Transverse colon (tissue), 4 donors: ENCODE measurements at regions not wholly inside any gene's neighbourhood (a gene's known extent, or its start where the extent isn't known, plus 50 kb on each side); places are given as distances from the start of the nearest gene placed in this dataset.

Experiments
- DNase-seq: peaks from one replicate; pipeline ENCODE4 v3.0.0-alpha.2; 2019
- H3K27ac ChIP-seq, 4 donors: fragments of 200-600 bp; sonication (generic); 2 replicates each; pipeline ENCODE4 v1.5.1; 2016 to 2018; ENCODE audit warnings: inconsistent platforms in 4 of 4
- H3K27me3 ChIP-seq: fragments of 200-600 bp; sonication (generic); 2 replicates; pipeline ENCODE4 v1.5.1; 2017; ENCODE audit warnings: inconsistent platforms
- H3K36me3 ChIP-seq, 4 donors: fragments of 200-600 bp; sonication (generic); 2 replicates each; pipeline ENCODE4 v1.5.1; 2017 to 2019; ENCODE audit warnings: inconsistent platforms in 4 of 4
- H3K4me1 ChIP-seq, 4 donors: fragments of 200-600 bp; sonication (generic); 2 replicates each; pipeline ENCODE4 v1.5.1; 2017 to 2020; ENCODE audit warnings: inconsistent platforms in 4 of 4
- H3K4me3 ChIP-seq, 4 donors: fragments of 200-600 bp; sonication (generic); 1 replicate in 1 of 4; 2 replicates in 3 of 4; pipeline versions ENCODE4 v1.5.1 to v1.6.1; 2017 to 2019; ENCODE audit warnings: inconsistent platforms in 4 of 4
- H3K9me3 ChIP-seq, 2 donors: fragments of 200-600 bp; sonication (generic); 2 replicates each; pipeline ENCODE4 v1.5.1; 2017 to 2019; ENCODE audit warnings: inconsistent platforms in 2 of 2
- EP300 ChIP-seq: sonication (generic); formaldehyde crosslinking; IDR thresholded peaks from one replicate; pipeline ENCODE4 v1.6.1; 2017; ENCODE audit warnings: antibody characterized with exemption, low read depth
- POLR2A ChIP-seq: fragments of 450-650 bp; IDR thresholded peaks from one replicate; pipeline ENCODE4 v1.6.1; 2016; ENCODE audit warnings: antibody characterized with exemption, mild to moderate bottlenecking, moderate library complexity
- POLR2AphosphoS5 ChIP-seq, 3 donors: sonication (generic); formaldehyde crosslinking; IDR thresholded peaks; one replicate each; pipeline ENCODE4 v1.6.1; 2016; ENCODE audit warnings: antibody characterized with exemption in 3 of 3
- WGBS, 2 donors: methylation state at CpG; one replicate each; pipeline ENCODE4 v1.1.5; 2018; ENCODE audit warnings: low coverage in 1 of 2; 5-methylcytosine and 5-hydroxymethylcytosine counted together
- in situ Hi-C, 4 donors: fragments of 200-750 bp; cut with MboI; loops; one replicate each; pipeline versions ENCODE4 v1.15.0 to v1.15.1; 2017; ENCODE audit warnings: low sequenced_read_pairs in 3 of 4, low pct_ligation_motif_present in 1 of 4, low pct_unique_long_range_greater_than_20kb in 1 of 4
- intact Hi-C: fragments of 100-400 bp; cut with DNase I; formaldehyde crosslinking; loops from one replicate; pipeline ENCODE4 v1.15.1; 2023; ENCODE audit warnings: low total_unique reads
- TF ChIP-seq, protein P1 (sequence below), 5 experiments: fragments of 200-600 bp in 3 of 5; fragments of 450-650 bp in 2 of 5; sonication (generic) in 3 of 5; IDR thresholded peaks; 1 replicate in 2 of 5; 2 replicates in 3 of 5; pipeline ENCODE4 v1.5.1; 2016 to 2017; ENCODE audit warnings: antibody characterized with exemption in 5 of 5, inconsistent platforms in 3 of 5, mild to moderate bottlenecking in 2 of 5, moderate library complexity in 1 of 5

DNA sequence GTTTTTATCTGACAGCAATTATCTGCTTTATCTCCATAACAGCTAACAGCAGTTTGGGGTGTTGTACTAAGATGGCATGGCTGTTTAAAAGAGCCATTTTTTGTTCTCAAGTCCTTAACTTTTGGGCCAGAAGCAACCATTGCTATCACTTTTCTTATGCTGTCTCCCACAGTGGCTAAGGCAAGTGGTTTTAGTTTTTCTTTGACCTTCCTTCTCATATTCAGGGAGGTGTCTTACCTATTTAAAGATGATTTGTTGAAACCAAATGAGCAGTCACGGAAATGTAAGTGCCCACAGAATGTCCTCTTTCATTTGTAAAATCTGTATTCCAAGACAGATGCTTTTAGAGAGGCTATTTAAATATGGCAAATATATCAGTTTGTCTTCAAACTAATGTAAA, 96.8 kb upstream of the USP15 start:
- 63 to 73% methylated on average over 1 of the region's 1 CpG for WGBS, 2 donors
- Histone ChIP-seq H3K36me3 (no peaks in the 10 kb centered on the region), H3K27ac (no peak overlapping the region), H3K9me3 (no peaks in the 10 kb centered on the region), H3K27me3 (no peaks in the 10 kb centered on the region), H3K4me1 (no peaks in the 10 kb centered on the region), H3K4me3 (no peak overlapping the region)
- TF ChIP-seq EP300 (no peak), POLR2A (no peak), POLR2AphosphoS5 (IDR thresholded peaks at IDR 0.05) (no peak)
- TF ChIP-seq, protein P1, sequence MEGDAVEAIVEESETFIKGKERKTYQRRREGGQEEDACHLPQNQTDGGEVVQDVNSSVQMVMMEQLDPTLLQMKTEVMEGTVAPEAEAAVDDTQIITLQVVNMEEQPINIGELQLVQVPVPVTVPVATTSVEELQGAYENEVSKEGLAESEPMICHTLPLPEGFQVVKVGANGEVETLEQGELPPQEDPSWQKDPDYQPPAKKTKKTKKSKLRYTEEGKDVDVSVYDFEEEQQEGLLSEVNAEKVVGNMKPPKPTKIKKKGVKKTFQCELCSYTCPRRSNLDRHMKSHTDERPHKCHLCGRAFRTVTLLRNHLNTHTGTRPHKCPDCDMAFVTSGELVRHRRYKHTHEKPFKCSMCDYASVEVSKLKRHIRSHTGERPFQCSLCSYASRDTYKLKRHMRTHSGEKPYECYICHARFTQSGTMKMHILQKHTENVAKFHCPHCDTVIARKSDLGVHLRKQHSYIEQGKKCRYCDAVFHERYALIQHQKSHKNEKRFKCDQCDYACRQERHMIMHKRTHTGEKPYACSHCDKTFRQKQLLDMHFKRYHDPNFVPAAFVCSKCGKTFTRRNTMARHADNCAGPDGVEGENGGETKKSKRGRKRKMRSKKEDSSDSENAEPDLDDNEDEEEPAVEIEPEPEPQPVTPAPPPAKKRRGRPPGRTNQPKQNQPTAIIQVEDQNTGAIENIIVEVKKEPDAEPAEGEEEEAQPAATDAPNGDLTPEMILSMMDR (IDR thresholded peaks at IDR 0.05) = no peak
- DNase-seq = no peak
- intact Hi-C loops = no loop called here
- in situ Hi-C loops = no loop called here

DNA sequence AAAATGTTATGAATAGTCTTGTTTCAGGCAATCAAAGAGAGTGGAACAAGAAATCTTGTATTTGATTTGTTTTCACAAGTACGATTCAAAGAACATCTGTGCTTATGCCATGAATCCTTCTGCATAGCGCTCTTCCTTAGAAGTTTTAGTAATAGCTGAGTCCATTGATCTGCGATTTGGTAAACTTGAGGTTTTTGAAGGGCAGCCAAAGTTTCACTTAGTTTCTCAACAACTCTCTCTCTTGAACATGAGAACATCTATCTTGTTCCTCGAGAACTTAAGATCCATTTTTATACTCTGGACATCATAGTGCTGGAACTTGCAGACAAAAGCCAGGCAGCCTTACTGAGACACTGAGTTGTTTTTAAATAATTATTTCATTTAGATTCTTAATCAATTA, 96.2 kb upstream of the USP15 start:
- no peak for TF ChIP-seq POLR2A
- no peak for TF ChIP-seq POLR2AphosphoS5 (IDR thresholded peaks at IDR 0.05)
- TF ChIP-seq, protein P1 (IDR thresholded peaks at IDR 0.05) = no peak
- TF ChIP-seq EP300 = no peak
- no peak for DNase-seq
- intact Hi-C loops = no loop called here
- Histone ChIP-seq H3K27me3 (no peaks in the 10 kb centered on the region), H3K36me3 (no peaks in the 10 kb centered on the region), H3K4me1 (no peaks in the 10 kb centered on the region), H3K4me3 (no peak overlapping the region), H3K27ac (no peak overlapping the region), H3K9me3 (no peaks in the 10 kb centered on the region)
- 65 to 70% methylated on average over 4 of the region's 4 CpGs for WGBS, 2 donors
- in situ Hi-C loops = no loop called here

DNA sequence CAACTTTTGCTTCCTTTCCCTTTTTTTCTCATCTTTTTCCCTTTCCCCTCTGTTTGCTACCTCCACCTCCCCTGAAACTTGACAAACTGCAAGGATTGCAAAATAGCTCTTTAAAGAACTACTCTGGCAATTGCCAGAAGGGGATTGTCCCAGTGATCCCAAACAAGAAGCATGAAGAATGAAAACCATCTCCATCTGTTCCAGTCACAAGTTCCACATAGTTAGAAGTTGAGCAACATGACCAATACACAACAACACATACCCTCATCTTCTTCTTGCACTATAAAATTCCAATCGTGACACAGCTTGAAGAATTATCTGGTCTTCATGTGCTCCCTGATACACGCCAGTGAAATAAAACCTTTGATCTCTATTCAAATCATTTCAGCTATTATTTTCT, 93.7 kb upstream of the USP15 start:
- DNase-seq = no peak
- no peaks in the 10 kb centered on the region for H3K27me3 ChIP-seq
- H3K9me3 ChIP-seq = no peaks in the 10 kb centered on the region
- no peak for TF ChIP-seq EP300
- TF ChIP-seq, protein P1 (IDR thresholded peaks at IDR 0.05) = no peak
- peak in 1 of 3 donors; percentile 52 for TF ChIP-seq POLR2AphosphoS5 (IDR thresholded peaks at IDR 0.05)
- TF ChIP-seq POLR2A = no peak
- in situ Hi-C loops = no loop called here
- H3K27ac ChIP-seq = no peak overlapping the region
- H3K4me1 ChIP-seq = no peaks in the 10 kb centered on the region
- WGBS, 2 donors = 52 to 65% methylated on average over 2 of the region's 2 CpGs
- no peaks in the 10 kb centered on the region for H3K36me3 ChIP-seq
- intact Hi-C loops = no loop called here
- H3K4me3 ChIP-seq = no peak overlapping the region

DNA sequence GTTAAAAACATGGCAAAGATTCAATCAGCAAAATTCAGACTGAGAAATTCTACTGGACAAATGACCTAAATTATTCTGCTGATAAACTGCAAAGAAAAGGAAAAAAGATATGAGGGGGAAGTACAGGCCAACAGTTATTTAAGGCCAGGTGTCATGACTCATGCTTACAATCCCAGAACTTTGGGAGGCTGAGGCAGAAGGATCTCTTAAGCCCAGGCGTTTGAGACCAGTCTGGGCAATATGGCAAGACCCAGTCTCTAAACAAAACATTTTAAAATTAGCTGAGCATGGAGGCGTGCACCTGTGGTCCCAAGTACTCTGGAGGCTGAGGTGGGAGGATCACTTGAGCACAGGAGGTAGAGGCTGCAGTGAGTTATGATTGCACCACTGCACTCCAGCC, 91.8 kb upstream of the USP15 start:
- TF ChIP-seq POLR2AphosphoS5 (IDR thresholded peaks at IDR 0.05) (no peak), EP300 (no peak), POLR2A (no peak)
- TF ChIP-seq, protein P1 (IDR thresholded peaks at IDR 0.05) = no peak
- Histone ChIP-seq H3K27me3 (no peaks in the 10 kb centered on the region), H3K9me3 (no peaks in the 10 kb centered on the region), H3K4me1 (no peaks in the 10 kb centered on the region), H3K36me3 (no peaks in the 10 kb centered on the region), H3K4me3 (no peak overlapping the region), H3K27ac (no peak overlapping the region)
- 74% methylated on average over 2 of the region's 2 CpGs; no CpG with 5 or more reads in 1 of the 2 donors for WGBS, 2 donors
- no peak for DNase-seq
- intact Hi-C loops (no loop called here), in situ Hi-C loops (no loop called here)
